ENCODE measurements at regions not wholly inside any gene's neighbourhood (a gene's known extent, or its start where the extent isn't known, plus 50 kb on each side); places are given as distances from the start of the nearest gene placed in this dataset.

GRCh38 chr1:31507221-31507620 lies 69.1 kb upstream of the TINAGL1 start:
- H2AFZ ChIP-seq (ENCODE audit: low read depth) = no peak overlapping the region
- no peaks in the 10 kb centered on the region for H3K9me2 ChIP-seq
- no peak overlapping the region for H3K27ac ChIP-seq (ENCODE audit: low read depth in 2 of 2, low read length in 1 of 2)
- no peaks in the 10 kb centered on the region for H3K36me3 ChIP-seq (replicated peaks in 1 of 2; ENCODE audit: control insufficient read depth in 1 of 2, insufficient read depth in 2 of 2, low read length in 1 of 2)
- no peaks in the 10 kb centered on the region for H3K79me2 ChIP-seq (ENCODE audit: insufficient read depth)
- no peaks in the 10 kb centered on the region for H3F3A ChIP-seq (replicated peaks; ENCODE audit: insufficient read depth)
- H3K4me1 ChIP-seq (ENCODE audit: control insufficient read depth in 1 of 2, insufficient read depth in 2 of 2, low read depth in 1 of 2, low read length in 1 of 2) = no peaks in the 10 kb centered on the region
- POLR2A ChIA-PET = no interaction called here
- TF ChIP-seq PBX3 (IDR thresholded peaks at IDR 0.05) (no peak), TEAD4 (IDR thresholded peaks at IDR 0.05; ENCODE audit: borderline replicate concordance, insufficient read depth) (no peak), TCF12 (IDR thresholded peaks at IDR 0.05) (no peak), IRF3 (IDR thresholded peaks at IDR 0.05; ENCODE audit: low read depth, low read length) (no peak), CHD2 (IDR thresholded peaks at IDR 0.05; ENCODE audit: low read length, partially characterized antibody) (no peak), RFX5 (IDR thresholded peaks at IDR 0.05; ENCODE audit: low read length) (no peak), MXI1 (IDR thresholded peaks at IDR 0.05; ENCODE audit: low read depth, low read length) (no peak), SMC3 (IDR thresholded peaks at IDR 0.05; ENCODE audit: low read depth, low read length) (no peak), CTCF (IDR thresholded peaks at IDR 0.05) (no peak)
- H4K20me1 ChIP-seq (ENCODE audit: insufficient read depth) = no peaks in the 10 kb centered on the region
- H3K9ac ChIP-seq = no peak overlapping the region
- no peaks in the 10 kb centered on the region; the same call in 1 of the 2 replicates for H3K27me3 ChIP-seq (ENCODE audit: insufficient read depth)
- WGBS (ENCODE audit: low lambda C conversion rate) = 40% methylated on average over 1 of the region's 9 CpGs
- DNase-seq = no peak
- H3K4me3 ChIP-seq (ENCODE audit: low read depth in 2 of 2, low read length in 1 of 2) = no peak overlapping the region
- H3K4me2 ChIP-seq = no peak overlapping the region
- CTCF ChIA-PET = no interaction called here
- no peaks in the 10 kb centered on the region for H3K9me3 ChIP-seq

GRCh38 chr1:31507676-31508530 lies 68.4 kb upstream of the TINAGL1 start:
- DNase-seq = no peak
- H3K27me3 ChIP-seq (ENCODE audit: insufficient read depth) = no peaks in the 10 kb centered on the region; the same call in 1 of the 2 replicates
- H3K9ac ChIP-seq = no peak overlapping the region
- H3K9me3 ChIP-seq = no peaks in the 10 kb centered on the region
- no peaks in the 10 kb centered on the region for H3F3A ChIP-seq (replicated peaks; ENCODE audit: insufficient read depth)
- no peak overlapping the region for H2AFZ ChIP-seq (ENCODE audit: low read depth)
- ChIA-PET CTCF (interaction anchor here (1.4 kb wide), 1 partner anchor 41 kb away, joined by 6 read pairs; no protein-coding TSS in a partner anchor), POLR2A (no interaction called here)
- H3K27ac ChIP-seq (ENCODE audit: low read depth in 2 of 2, low read length in 1 of 2) = no peak overlapping the region
- no peaks in the 10 kb centered on the region for H3K4me1 ChIP-seq (ENCODE audit: control insufficient read depth in 1 of 2, insufficient read depth in 2 of 2, low read depth in 1 of 2, low read length in 1 of 2)
- no peak overlapping the region for H3K4me3 ChIP-seq (ENCODE audit: low read depth in 2 of 2, low read length in 1 of 2)
- 49% methylated on average over 18 of the region's 20 CpGs for WGBS (ENCODE audit: low lambda C conversion rate)
- H3K36me3 ChIP-seq (replicated peaks in 1 of 2; ENCODE audit: control insufficient read depth in 1 of 2, insufficient read depth in 2 of 2, low read length in 1 of 2) = no peaks in the 10 kb centered on the region
- no peaks in the 10 kb centered on the region for H4K20me1 ChIP-seq (ENCODE audit: insufficient read depth)
- no peak overlapping the region for H3K4me2 ChIP-seq
- no peaks in the 10 kb centered on the region for H3K79me2 ChIP-seq (ENCODE audit: insufficient read depth)
- no peaks in the 10 kb centered on the region for H3K9me2 ChIP-seq
- no peak for TF ChIP-seq POLR2AphosphoS5 (IDR thresholded peaks at IDR 0.05; ENCODE audit: low read depth, low read length)
- no peak for TF ChIP-seq REST (IDR thresholded peaks at IDR 0.05; ENCODE audit: low read depth, low read length)
- no peak for TF ChIP-seq USF1 (IDR thresholded peaks at IDR 0.05; ENCODE audit: borderline replicate concordance, low read depth)
- no peak for TF ChIP-seq EP300 (IDR thresholded peaks at IDR 0.05; ENCODE audit: borderline replicate concordance in 1 of 2, low read depth in 1 of 2, low read length in 1 of 2)
- TF ChIP-seq FOXM1 (IDR thresholded peaks at IDR 0.05; ENCODE audit: low read depth) = no peak
- TF ChIP-seq SMC3 (IDR thresholded peaks at IDR 0.05; ENCODE audit: low read depth, low read length) = no peak
- no peak for TF ChIP-seq EZH2phosphoT487 (IDR thresholded peaks at IDR 0.05; ENCODE audit: borderline replicate concordance, low read depth)
- TF ChIP-seq JUND (IDR thresholded peaks at IDR 0.05) = no peak
- TF ChIP-seq TEAD4 (IDR thresholded peaks at IDR 0.05; ENCODE audit: borderline replicate concordance, insufficient read depth) = no peak
- TF ChIP-seq RFX5 (IDR thresholded peaks at IDR 0.05; ENCODE audit: low read length) = no peak

Measured in SK-N-SH (cell line).